ENCODE measurements at regions not wholly inside any gene's neighbourhood (a gene's known extent, or its start where the extent isn't known, plus 50 kb on each side); places are given as distances from the start of the nearest gene placed in this dataset.

DNA sequence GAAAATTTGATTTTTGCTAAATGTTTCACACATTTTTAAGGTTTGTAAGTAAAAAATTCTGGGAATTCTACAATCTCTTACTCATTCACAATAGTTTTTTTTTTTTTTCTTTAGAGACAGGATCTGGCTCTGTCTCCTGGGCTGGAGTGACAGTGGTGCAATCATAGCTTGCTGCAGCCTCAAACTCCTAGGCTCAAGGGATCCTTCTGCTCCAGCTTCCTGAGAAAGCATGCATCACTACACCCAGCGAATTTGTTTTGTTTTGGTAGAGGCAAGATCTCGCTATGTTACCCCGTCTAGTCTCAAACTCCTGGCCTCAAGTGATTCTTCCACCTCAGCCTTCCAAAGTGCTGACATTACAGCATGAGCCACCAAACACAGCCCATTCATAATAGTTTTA, 232.8 kb downstream of the GJA1 start:
- no peak for TF ChIP-seq POLR2AphosphoS5 (IDR thresholded peaks at IDR 0.05; ENCODE audit: low read depth, low read length)
- TF ChIP-seq, protein P1, sequence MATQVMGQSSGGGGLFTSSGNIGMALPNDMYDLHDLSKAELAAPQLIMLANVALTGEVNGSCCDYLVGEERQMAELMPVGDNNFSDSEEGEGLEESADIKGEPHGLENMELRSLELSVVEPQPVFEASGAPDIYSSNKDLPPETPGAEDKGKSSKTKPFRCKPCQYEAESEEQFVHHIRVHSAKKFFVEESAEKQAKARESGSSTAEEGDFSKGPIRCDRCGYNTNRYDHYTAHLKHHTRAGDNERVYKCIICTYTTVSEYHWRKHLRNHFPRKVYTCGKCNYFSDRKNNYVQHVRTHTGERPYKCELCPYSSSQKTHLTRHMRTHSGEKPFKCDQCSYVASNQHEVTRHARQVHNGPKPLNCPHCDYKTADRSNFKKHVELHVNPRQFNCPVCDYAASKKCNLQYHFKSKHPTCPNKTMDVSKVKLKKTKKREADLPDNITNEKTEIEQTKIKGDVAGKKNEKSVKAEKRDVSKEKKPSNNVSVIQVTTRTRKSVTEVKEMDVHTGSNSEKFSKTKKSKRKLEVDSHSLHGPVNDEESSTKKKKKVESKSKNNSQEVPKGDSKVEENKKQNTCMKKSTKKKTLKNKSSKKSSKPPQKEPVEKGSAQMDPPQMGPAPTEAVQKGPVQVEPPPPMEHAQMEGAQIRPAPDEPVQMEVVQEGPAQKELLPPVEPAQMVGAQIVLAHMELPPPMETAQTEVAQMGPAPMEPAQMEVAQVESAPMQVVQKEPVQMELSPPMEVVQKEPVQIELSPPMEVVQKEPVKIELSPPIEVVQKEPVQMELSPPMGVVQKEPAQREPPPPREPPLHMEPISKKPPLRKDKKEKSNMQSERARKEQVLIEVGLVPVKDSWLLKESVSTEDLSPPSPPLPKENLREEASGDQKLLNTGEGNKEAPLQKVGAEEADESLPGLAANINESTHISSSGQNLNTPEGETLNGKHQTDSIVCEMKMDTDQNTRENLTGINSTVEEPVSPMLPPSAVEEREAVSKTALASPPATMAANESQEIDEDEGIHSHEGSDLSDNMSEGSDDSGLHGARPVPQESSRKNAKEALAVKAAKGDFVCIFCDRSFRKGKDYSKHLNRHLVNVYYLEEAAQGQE (IDR thresholded peaks at IDR 0.05; ENCODE audit: insufficient read depth in 1 of 2, low read depth in 2 of 2, low read length in 2 of 2): no peak
- no peak for TF ChIP-seq SIN3A (IDR thresholded peaks at IDR 0.05; ENCODE audit: borderline replicate concordance, insufficient read depth, low read length)
- no peak for TF ChIP-seq TAF1 (IDR thresholded peaks at IDR 0.05; ENCODE audit: borderline replicate concordance, insufficient read depth, low read length)

Measured in PFSK-1 (cell line).